Right atrium auricular region (tissue), 2 donors: ENCODE measurements at regions not wholly inside any gene's neighbourhood (a gene's known extent, or its start where the extent isn't known, plus 50 kb on each side); places are given as distances from the start of the nearest gene placed in this dataset.

Experiments
- DNase-seq: peaks from one replicate; pipeline ENCODE4 v3.0.0-alpha.2; 2019; ENCODE audit warnings: low spot score
- H3K27ac ChIP-seq, 2 donors: fragments of 200-600 bp; sonication (generic); 1 replicate in 1 of 2; 2 replicates in 1 of 2; pipeline ENCODE4 v1.5.1; 2016 to 2019
- H3K27me3 ChIP-seq, 2 donors: fragments of 200-600 bp; sonication (generic); one replicate each; pipeline versions ENCODE4 v1.5.1 to v1.6.0; 2017 to 2019
- H3K36me3 ChIP-seq: fragments of 200-600 bp; sonication (generic); one replicate; pipeline ENCODE4 v1.5.1; 2016
- H3K4me1 ChIP-seq, 2 donors: fragments of 200-600 bp; sonication (generic); one replicate each; pipeline versions ENCODE4 v1.5.1 to v1.6.0; 2017 to 2019
- H3K4me3 ChIP-seq, 2 donors: fragments of 200-600 bp; sonication (generic); 1 replicate in 1 of 2; 2 replicates in 1 of 2; pipeline ENCODE4 v1.5.1; 2017 to 2019; ENCODE audit warnings: mild to moderate bottlenecking in 1 of 2, moderate library complexity in 1 of 2
- H3K9me3 ChIP-seq, 2 donors: fragments of 200-600 bp; sonication (generic); one replicate each; pipeline ENCODE4 v1.5.1; 2019
- TF ChIP-seq, protein P1 (sequence below), 2 donors: fragments of 200-600 bp; sonication (generic); IDR thresholded peaks; one replicate each; pipeline ENCODE4 v1.5.1; 2019; ENCODE audit warnings: antibody characterized with exemption in 2 of 2

GRCh38 chr20:60242836-60243505 lies 284.7 kb downstream of the CDH26 start:
- no peaks in the 10 kb centered on the region for H3K9me3 ChIP-seq
- TF ChIP-seq, protein P1, sequence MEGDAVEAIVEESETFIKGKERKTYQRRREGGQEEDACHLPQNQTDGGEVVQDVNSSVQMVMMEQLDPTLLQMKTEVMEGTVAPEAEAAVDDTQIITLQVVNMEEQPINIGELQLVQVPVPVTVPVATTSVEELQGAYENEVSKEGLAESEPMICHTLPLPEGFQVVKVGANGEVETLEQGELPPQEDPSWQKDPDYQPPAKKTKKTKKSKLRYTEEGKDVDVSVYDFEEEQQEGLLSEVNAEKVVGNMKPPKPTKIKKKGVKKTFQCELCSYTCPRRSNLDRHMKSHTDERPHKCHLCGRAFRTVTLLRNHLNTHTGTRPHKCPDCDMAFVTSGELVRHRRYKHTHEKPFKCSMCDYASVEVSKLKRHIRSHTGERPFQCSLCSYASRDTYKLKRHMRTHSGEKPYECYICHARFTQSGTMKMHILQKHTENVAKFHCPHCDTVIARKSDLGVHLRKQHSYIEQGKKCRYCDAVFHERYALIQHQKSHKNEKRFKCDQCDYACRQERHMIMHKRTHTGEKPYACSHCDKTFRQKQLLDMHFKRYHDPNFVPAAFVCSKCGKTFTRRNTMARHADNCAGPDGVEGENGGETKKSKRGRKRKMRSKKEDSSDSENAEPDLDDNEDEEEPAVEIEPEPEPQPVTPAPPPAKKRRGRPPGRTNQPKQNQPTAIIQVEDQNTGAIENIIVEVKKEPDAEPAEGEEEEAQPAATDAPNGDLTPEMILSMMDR (IDR thresholded peaks at IDR 0.05), result no peak
- no peaks in the 10 kb centered on the region for H3K36me3 ChIP-seq
- H3K4me1 ChIP-seq, result no peaks in the 10 kb centered on the region
- no peak for DNase-seq
- no peak overlapping the region for H3K27ac ChIP-seq
- no peak overlapping the region for H3K4me3 ChIP-seq
- H3K27me3 ChIP-seq, result no peaks in the 10 kb centered on the region

DNA sequence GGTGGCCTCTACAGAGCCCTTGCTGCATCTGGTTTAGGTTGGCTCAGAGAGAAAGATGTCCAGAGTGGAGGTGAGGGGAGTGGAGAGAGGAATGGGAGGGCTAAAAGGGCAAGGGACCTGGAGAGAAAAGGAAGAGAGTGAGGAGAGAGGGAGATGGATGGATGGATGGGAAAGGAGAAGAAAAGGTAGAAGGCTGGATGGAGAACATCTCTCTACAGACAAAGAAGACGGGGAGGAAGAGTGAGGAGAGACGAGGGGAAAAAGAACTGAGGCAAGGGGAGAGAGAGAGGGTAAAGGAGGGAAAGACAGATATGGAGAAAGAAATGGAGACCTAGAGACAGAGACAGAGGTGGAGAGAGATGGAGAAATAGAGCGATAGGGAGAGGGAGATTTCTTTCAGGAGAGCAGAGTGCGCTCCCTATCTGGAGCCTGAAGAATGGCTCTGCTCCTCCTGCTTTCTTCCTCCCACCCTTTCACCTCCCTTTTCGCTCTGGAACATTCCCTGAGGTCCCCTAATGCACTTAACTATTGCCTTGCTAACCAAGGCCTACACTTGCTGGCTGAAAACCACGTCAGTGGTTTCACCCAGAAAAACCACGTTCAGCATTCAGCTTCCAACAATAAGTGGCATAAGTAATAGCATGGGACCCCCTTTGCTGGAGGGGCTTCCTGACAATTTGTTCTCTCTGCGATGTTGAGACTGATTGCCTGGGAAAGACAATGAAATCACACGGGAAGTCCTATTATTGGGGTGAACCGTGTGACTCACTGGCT lies 286.3 kb downstream of the CDH26 start:
- H3K36me3 ChIP-seq, result no peaks in the 10 kb centered on the region
- no peak overlapping the region for H3K4me3 ChIP-seq
- no peaks in the 10 kb centered on the region for H3K4me1 ChIP-seq
- TF ChIP-seq, protein P1 (IDR thresholded peaks at IDR 0.05), result no peak
- no peak overlapping the region for H3K27ac ChIP-seq
- no peaks in the 10 kb centered on the region for H3K9me3 ChIP-seq
- no peaks in the 10 kb centered on the region for H3K27me3 ChIP-seq
- no peak for DNase-seq

DNA sequence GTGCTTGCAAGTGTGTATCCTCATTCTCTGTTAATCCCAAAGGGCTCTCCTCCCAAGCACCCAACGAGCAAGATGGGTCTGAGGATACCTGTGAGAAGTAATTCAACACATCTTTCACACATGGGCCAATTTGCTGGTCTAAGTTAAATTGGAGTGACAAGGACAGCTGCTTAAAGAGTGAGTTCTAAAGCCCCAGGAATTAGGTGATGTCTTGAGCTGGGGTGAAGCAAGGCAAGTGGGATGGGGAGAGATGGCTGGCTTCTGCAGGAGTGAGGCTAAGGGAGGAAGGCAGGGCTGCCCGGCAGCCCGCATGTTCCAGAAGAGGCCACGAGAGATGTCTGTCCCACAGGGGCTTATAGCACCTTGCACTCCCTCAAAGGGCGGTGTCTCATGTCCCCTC lies 288.5 kb downstream of the CDH26 start:
- Histone ChIP-seq H3K4me1 (no peaks in the 10 kb centered on the region), H3K27ac (no peak overlapping the region), H3K27me3 (no peaks in the 10 kb centered on the region), H3K4me3 (no peak overlapping the region), H3K36me3 (no peaks in the 10 kb centered on the region), H3K9me3 (no peaks in the 10 kb centered on the region)
- DNase-seq, result no peak
- TF ChIP-seq, protein P1 (IDR thresholded peaks at IDR 0.05), result no peak

DNA sequence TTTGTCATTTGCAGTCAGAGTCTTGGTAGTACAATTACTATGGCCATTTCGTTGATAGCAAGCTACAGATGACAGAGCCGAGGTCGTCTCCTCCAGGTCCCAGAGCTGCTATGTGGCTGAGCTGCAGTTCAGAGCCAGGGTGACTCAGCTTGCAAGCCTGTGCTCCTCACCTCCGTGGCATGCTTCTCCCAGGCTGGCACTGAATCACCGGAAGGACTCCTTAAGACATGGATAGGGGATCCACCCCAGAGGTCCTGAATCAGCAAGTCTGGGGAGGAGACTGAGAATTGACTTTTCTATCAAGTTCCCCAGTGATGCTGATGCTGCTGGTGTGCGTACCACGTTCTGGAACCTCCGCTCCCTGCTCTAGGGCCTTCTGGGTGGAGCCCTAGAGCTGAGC lies 291.2 kb downstream of the CDH26 start:
- TF ChIP-seq, protein P1 (IDR thresholded peaks at IDR 0.05), result no peak
- DNase-seq, result no peak
- Histone ChIP-seq H3K27ac (no peak overlapping the region), H3K4me3 (no peak overlapping the region), H3K36me3 (no peaks in the 10 kb centered on the region), H3K9me3 (no peaks in the 10 kb centered on the region), H3K27me3 (no peaks in the 10 kb centered on the region), H3K4me1 (no peaks in the 10 kb centered on the region)

GRCh38 chr20:60250251-60250650 lies 292.0 kb downstream of the CDH26 start:
- Histone ChIP-seq H3K4me1 (no peaks in the 10 kb centered on the region), H3K27me3 (no peaks in the 10 kb centered on the region), H3K4me3 (no peak overlapping the region), H3K36me3 (no peaks in the 10 kb centered on the region), H3K9me3 (no peaks in the 10 kb centered on the region), H3K27ac (no peak overlapping the region)
- TF ChIP-seq, protein P1 (IDR thresholded peaks at IDR 0.05), result no peak
- no peak for DNase-seq
